Endodermal cell (in vitro differentiated cells): ENCODE measurements at regions not wholly inside any gene's neighbourhood (a gene's known extent, or its start where the extent isn't known, plus 50 kb on each side); places are given as distances from the start of the nearest gene placed in this dataset.
A peak's percentile ranks its signal among the peaks of the same experiment; 100 is the strongest.

Experiments used
- DNase-seq: peaks from one replicate; pipeline ENCODE4 v3.0.0-alpha.2; 2017
- H3K27ac ChIP-seq: 2 replicates; pipeline ENCODE4 v1.5.1; 2013; ENCODE audit warnings: mild to moderate bottlenecking, low read depth, low read length, moderate library complexity
- H3K27me3 ChIP-seq: 2 replicates; pipeline ENCODE4 v1.6.1; 2013; ENCODE audit warnings: mild to moderate bottlenecking, low read length, moderate library complexity; ENCODE audit not compliant: insufficient read depth, control insufficient read depth, poor library complexity, severe bottlenecking
- H3K36me3 ChIP-seq: 2 replicates; pipeline ENCODE4 v1.7.0; 2013; ENCODE audit warnings: mild to moderate bottlenecking, low read length, moderate library complexity; ENCODE audit not compliant: control insufficient read depth, insufficient read depth
- H3K4me1 ChIP-seq: one replicate; pipeline ENCODE4 v1.7.0; 2013; ENCODE audit warnings: low read length; ENCODE audit not compliant: control insufficient read depth, insufficient read depth
- H3K4me3 ChIP-seq: 2 replicates; pipeline ENCODE4 v1.5.1; 2013; ENCODE audit warnings: mild to moderate bottlenecking, low read length, moderate library complexity
- H3K9ac ChIP-seq: 2 replicates; pipeline ENCODE4 v1.6.1; 2013; ENCODE audit warnings: mild to moderate bottlenecking, low read length, moderate library complexity; ENCODE audit not compliant: poor library complexity, severe bottlenecking; ENCODE audit errors: extremely low read depth
- H3K9me3 ChIP-seq: 2 replicates; pipeline ENCODE4 v1.6.1; 2013; ENCODE audit warnings: mild to moderate bottlenecking, low read length, moderate library complexity; ENCODE audit not compliant: control insufficient read depth
- H3K27ac Mint-ChIP-seq: 2 replicates; pipeline ENCODE4 v1.8.0; 2020; ENCODE audit warnings: mixed read lengths
- H3K27me3 Mint-ChIP-seq: 2 replicates; pipeline ENCODE4 v1.8.0; 2021; ENCODE audit warnings: mild to moderate bottlenecking, mixed read lengths; ENCODE audit not compliant: insufficient read depth
- H3K36me3 Mint-ChIP-seq: 2 replicates; pipeline ENCODE4 v1.8.0; 2020; ENCODE audit warnings: low read depth, mixed read lengths
- H3K4me1 Mint-ChIP-seq: 2 replicates; pipeline ENCODE4 v1.8.0; 2020; ENCODE audit warnings: mixed read lengths
- H3K4me3 Mint-ChIP-seq: 2 replicates; pipeline ENCODE4 v1.8.0; 2020; ENCODE audit warnings: mild to moderate bottlenecking, moderate library complexity, mixed read lengths
- H3K9me3 Mint-ChIP-seq: 2 replicates; pipeline ENCODE4 v1.8.0; 2020; ENCODE audit warnings: mild to moderate bottlenecking, mixed read lengths
- CTCF ChIP-seq: fragments of 200-600 bp; sonication (generic); conservative IDR thresholded peaks from 2 replicates; pipeline ENCODE4 v1.5.0; 2021; ENCODE audit warnings: antibody characterized with exemption, mild to moderate bottlenecking
- WGBS, 2 experiments: methylation state at CpG; one replicate each; pipeline versions ENCODE4 v1.1.5 to v1.1.7; 2013; ENCODE audit warnings: missing lambda C conversion rate in 2 of 2, mixed read lengths in 1 of 2; ENCODE audit not compliant: insufficient coverage in 1 of 2, insufficient read length in 1 of 2; 5-methylcytosine and 5-hydroxymethylcytosine counted together

GRCh38 chr18:78303519-78304191 lies 676.0 kb upstream of the SALL3 start:
- H3K36me3 ChIP-seq, result no peaks in the 10 kb centered on the region
- H3K4me3 ChIP-seq, result no peak overlapping the region
- no peaks in the 10 kb centered on the region for H3K4me1 ChIP-seq
- H3K4me3 Mint-ChIP-seq, result no peak overlapping the region
- no peaks in the 10 kb centered on the region for H3K27me3 ChIP-seq
- DNase-seq, result no peak
- peak overlapping the region; percentile 36 for H3K27ac ChIP-seq
- 89 to 95% methylated on average over 8 to 14 of the region's 15 CpGs for WGBS, 2 experiments
- no peaks in the 10 kb centered on the region for H3K4me1 Mint-ChIP-seq
- TF ChIP-seq CTCF, result no peak
- H3K36me3 Mint-ChIP-seq, result no peaks in the 10 kb centered on the region
- no peaks in the 10 kb centered on the region for H3K27me3 Mint-ChIP-seq
- H3K9ac ChIP-seq, result no peak overlapping the region
- H3K9me3 ChIP-seq, result no peaks in the 10 kb centered on the region
- peaks cover 3% of the 10 kb centered on the region for H3K9me3 Mint-ChIP-seq
- H3K27ac Mint-ChIP-seq, result no peak overlapping the region

GRCh38 chr18:78304192-78305164 lies 675.1 kb upstream of the SALL3 start:
- 90 to 92% methylated on average over 15 to 25 of the region's 25 CpGs for WGBS, 2 experiments
- H3K27me3 Mint-ChIP-seq, result peaks cover 1% of the 10 kb centered on the region
- DNase-seq, result no peak
- H3K4me1 ChIP-seq, result no peaks in the 10 kb centered on the region
- peak overlapping the region; percentile 36 for H3K27ac ChIP-seq
- H3K9me3 ChIP-seq, result no peaks in the 10 kb centered on the region
- no peaks in the 10 kb centered on the region for H3K27me3 ChIP-seq
- H3K27ac Mint-ChIP-seq, result no peak overlapping the region
- H3K36me3 Mint-ChIP-seq, result no peaks in the 10 kb centered on the region
- peaks cover 3% of the 10 kb centered on the region for H3K9me3 Mint-ChIP-seq
- no peak overlapping the region for H3K4me3 ChIP-seq
- H3K4me3 Mint-ChIP-seq, result no peak overlapping the region
- H3K36me3 ChIP-seq, result no peaks in the 10 kb centered on the region
- no peaks in the 10 kb centered on the region for H3K4me1 Mint-ChIP-seq
- no peak overlapping the region for H3K9ac ChIP-seq
- no peak for TF ChIP-seq CTCF

GRCh38 chr18:78305789-78306188 lies 673.8 kb upstream of the SALL3 start:
- H3K9me3 ChIP-seq, result no peaks in the 10 kb centered on the region
- 86 to 91% methylated on average over 1 to 6 of the region's 6 CpGs for WGBS, 2 experiments
- no peak overlapping the region for H3K27ac ChIP-seq
- no peak overlapping the region for H3K9ac ChIP-seq
- Mint-ChIP-seq H3K9me3 (peaks cover 3% of the 10 kb centered on the region), H3K4me1 (no peaks in the 10 kb centered on the region), H3K4me3 (no peak overlapping the region), H3K27ac (no peak overlapping the region), H3K36me3 (no peaks in the 10 kb centered on the region), H3K27me3 (peaks cover 1% of the 10 kb centered on the region)
- H3K4me1 ChIP-seq, result no peaks in the 10 kb centered on the region
- H3K4me3 ChIP-seq, result no peak overlapping the region
- no peaks in the 10 kb centered on the region for H3K36me3 ChIP-seq
- DNase-seq, result no peak
- no peak for TF ChIP-seq CTCF
- no peaks in the 10 kb centered on the region for H3K27me3 ChIP-seq
